ENCODE measurements at regions not wholly inside any gene's neighbourhood (a gene's known extent, or its start where the extent isn't known, plus 50 kb on each side); places are given as distances from the start of the nearest gene placed in this dataset.

- DNase-seq = no peak
These were observed 61.9 kb upstream of the PTPRZ1 start for GRCh38 chr7:121810831-121811672.

GRCh38 chr7:121807078-121807477 lies 65.9 kb upstream of the PTPRZ1 start:
- no peak for DNase-seq

- no peak for DNase-seq
These were observed 69.9 kb upstream of the PTPRZ1 start for GRCh38 chr7:121803039-121803438.

- DNase-seq = no peak
These were observed 71.9 kb upstream of the PTPRZ1 start for GRCh38 chr7:121800916-121801675.

GRCh38 chr7:121798896-121799295 lies 74.1 kb upstream of the PTPRZ1 start:
- DNase-seq = no peak

DNA sequence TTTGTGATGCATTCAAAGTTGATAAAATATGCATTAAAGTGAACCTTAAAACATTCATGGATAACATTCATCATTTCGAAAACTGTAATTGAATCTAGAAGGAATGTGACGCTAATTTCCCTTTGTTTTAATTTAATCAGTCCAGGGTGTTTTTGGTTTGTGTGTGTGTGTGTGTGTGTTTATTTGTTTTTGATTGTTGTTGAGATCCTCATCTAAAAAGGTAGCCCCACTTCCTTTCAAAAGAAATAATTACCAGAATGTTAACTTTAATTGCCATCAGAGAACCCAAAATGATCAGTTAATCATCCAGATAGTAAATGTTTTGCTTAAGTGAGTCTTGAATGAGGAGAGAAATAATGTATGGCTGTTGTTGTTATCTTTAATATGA lies 74.5 kb upstream of the PTPRZ1 start:
- no peak for DNase-seq

DNA sequence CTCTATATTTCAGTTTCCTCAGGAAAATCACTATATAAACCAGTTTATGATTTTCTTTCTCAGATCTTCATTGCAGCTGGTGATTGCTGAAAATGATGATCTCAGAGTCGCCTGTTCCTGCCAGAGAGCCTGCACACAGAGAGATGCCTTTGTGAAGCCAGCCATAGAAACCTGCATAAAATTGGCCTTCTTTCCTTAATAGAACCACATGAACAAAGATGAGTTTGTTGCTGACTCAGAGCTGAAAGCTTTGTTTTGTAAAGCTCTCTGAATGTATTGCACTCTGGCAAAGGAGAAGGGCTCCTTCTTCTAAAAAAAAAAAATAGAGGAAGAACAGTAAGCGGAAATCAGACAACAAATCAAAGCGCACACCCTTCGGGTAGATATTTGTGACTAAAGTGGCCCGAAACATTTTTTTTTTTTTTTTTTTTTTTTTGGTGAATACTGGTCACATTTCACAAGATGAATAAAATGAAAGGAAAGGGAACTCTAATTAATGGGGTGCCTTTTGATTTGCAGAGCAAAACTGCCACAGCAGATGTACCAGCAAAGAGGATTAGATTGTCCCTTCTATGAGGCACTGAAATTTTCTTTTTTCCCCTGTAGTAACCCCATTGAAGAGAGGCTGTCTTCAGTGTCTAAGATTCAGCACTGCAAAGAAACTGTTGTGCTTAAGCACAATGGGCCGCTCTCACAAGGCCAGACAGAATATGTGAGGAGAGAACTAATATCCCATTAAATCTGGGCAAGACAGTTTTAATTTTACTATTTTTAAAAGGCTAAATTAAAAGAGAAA lies 75.1 kb upstream of the PTPRZ1 start:
- no peak for DNase-seq

GRCh38 chr7:121796936-121797656 lies 75.9 kb upstream of the PTPRZ1 start:
- no peak for DNase-seq

DNA sequence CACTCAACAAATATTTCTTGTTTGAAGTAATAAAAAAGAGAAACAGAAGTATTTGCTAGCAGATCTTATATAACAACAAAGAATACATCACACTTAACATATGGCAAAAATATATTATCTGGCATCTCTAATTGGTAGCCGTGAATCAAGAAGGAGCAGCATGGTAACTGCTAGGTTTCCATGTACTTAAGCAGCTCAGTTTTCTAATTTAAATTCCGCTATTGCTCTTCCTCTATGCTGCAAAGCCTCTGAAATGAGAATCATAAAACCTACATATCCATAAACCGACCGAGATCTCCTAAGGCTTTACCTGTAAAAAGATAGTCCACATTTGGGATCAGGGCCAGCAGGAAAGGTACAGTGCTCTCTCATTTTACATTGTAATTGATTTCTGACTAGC lies 76.6 kb upstream of the PTPRZ1 start:
- DNase-seq = no peak

GRCh38 chr7:121795736-121796135 lies 77.2 kb upstream of the PTPRZ1 start:
- no peak for DNase-seq

DNA sequence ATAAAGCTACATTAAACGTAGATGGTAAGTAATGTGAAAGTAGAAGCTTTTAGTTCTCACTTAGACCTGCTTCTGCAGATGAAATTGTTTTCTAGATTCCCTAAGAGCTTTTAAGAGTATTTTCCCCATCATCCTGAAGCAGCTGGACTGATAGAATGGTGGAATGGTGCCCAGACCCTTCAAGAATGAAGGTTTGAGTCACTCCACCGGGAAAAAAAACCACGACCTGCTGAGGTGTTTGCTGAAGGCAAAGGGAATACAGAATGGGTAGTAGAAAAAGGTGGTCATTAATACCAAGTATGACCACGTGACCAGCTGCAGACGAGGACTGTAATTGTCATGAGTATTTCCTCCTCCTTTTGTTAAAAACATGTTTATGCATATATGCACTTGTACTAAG lies 79.2 kb upstream of the PTPRZ1 start:
- no peak for DNase-seq

- no peak for DNase-seq
These were observed 95.3 kb upstream of the PTPRZ1 start for GRCh38 chr7:121777672-121778071.

DNA sequence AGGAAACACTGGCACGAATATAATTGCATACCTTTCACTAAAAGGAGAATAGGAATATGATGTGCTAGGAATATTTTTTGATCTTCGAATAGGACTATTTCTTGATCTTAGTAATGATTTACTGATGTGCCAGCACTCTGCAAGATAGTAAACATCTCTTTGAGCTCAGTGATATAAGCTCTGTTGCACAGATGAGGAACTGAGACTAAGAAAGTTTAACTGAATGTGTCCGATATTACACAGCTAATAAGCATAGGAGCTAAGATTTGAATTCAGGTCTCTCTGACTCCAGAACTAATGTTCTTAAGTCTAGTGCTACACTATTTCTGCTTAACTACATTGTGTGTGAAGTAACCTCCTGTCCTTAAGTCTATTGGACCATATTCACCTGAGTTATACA lies 98.4 kb upstream of the PTPRZ1 start:
- DNase-seq = no peak

DNA sequence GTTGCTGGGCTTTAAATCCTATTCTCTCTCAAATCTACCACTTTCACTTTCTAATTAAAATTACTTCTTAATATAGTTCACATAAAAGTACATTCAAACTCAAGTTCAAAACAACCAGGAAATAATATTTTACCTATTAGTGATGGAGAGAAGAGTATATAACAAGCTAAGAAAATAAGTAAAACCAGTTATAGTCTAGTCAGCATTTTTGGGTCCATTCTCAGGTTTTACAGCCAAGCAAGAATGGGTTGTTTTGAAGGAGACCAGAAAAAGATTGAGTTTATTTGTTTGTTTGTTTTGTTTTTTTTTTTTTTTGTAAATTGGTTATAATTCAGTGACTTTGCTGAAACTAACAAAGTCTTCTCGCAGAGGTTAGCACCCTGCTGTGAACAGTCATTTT lies 106.3 kb upstream of the PTPRZ1 start:
- DNase-seq = no peak

- no peak for DNase-seq
These were observed 111.6 kb upstream of the PTPRZ1 start for GRCh38 chr7:121761399-121761798.

GRCh38 chr7:121755818-121756552 lies 117.0 kb upstream of the PTPRZ1 start:
- DNase-seq = no peak

DNA sequence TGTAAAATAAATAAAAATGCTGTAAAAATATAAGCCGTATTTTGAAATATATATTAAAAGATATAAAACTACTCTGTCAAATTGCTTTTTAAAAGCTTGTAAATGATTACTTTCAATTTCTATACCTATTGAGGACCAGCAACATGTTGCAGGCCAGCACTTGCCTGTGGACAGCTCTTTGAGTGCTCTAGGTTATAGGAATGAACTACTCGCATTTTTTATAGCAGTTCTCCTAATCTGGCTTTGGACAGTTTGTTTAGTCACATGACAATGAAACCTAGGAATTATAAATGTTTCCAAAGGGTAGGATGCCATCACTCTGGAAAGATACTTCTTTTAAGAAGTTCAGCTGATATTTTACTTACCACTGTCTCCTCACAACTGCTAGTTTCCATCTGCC lies 117.7 kb upstream of the PTPRZ1 start:
- DNase-seq = no peak

DNA sequence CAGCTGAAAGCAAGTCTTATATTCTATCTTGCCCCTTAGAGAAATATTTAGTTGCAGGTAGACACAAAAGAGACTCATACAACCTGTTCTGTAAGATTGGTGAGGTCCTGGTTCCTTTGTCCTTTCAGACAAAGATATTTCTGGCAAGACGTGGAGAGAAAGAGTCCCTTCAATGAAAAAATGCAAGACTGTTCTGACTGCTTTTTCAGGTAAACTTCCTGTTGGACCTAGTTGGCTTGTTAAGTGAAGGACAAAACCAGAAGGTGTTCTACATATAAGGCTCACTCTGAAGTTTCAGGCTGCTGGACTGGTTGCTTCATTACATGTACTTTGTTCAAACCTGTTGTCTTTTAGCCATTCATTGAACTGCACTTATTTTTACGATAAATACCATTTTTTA lies 119.0 kb upstream of the PTPRZ1 start:
- no peak for DNase-seq

DNA sequence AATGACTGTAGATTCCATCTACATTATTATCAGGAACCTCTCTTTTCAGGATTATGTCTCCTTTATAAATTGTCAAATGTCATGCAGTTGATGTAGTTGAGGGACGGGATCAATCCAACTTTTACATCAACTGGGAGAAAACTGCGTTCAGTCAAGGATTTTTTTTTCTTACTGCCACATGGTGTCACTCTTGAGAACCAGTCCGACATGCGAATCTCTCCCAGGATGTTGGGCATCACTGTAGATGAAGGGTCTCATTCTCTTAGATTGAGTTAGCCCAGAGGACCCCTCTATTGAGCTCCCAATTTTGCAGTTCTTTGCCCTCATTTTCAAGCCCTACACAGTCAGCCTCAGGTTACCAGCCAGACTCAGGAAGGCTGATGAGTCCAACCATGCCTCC lies 120.3 kb upstream of the PTPRZ1 start:
- DNase-seq = no peak

DNA sequence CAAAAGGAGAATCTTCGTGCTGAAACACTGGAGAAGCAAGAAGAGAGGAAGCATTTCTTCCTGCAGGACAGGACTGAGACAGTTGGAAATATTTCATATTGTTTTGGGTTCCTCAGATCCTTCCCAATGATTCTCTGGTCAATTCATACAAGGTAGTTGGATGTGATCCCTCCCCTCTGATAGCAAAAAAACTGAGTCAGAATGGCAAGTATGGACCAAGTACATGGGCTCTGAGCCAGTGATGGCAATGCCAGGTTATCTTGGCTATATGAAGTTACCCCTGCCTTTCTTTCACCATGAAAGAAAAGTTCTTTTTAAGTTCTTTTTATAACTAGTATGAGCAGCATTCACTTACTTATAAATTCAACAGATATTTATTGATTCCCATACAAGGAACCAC lies 124.4 kb upstream of the PTPRZ1 start:
- DNase-seq = no peak

- no peak for DNase-seq
These were observed 127.1 kb upstream of the PTPRZ1 start for GRCh38 chr7:121745856-121746255.

GRCh38 chr7:121744877-121745276 lies 128.1 kb upstream of the PTPRZ1 start:
- DNase-seq = no peak
